GM12878 (cell line): ENCODE measurements at regions not wholly inside any gene's neighbourhood (a gene's known extent, or its start where the extent isn't known, plus 50 kb on each side); places are given as distances from the start of the nearest gene placed in this dataset.

Experiments
- BCLAF1 ChIP-seq: fragments of 450-650 bp; IDR thresholded peaks from 2 replicates; pipeline ENCODE4 v1.6.1; 2017; ENCODE audit warnings: antibody characterized with exemption, mild to moderate bottlenecking, moderate library complexity
- RCOR1 ChIP-seq: conservative IDR thresholded peaks from 2 replicates; pipeline ENCODE4 v1.6.1; 2012; ENCODE audit warnings: low read depth, low read length, improper control_type of control experiment
- SUPT20H ChIP-seq: IDR thresholded peaks from 2 replicates; pipeline ENCODE4 v1.6.1; 2011; ENCODE audit warnings: low read depth, mild to moderate bottlenecking, low read length, moderate library complexity, borderline replicate concordance; ENCODE audit not compliant: control insufficient read depth
- ZBTB40 ChIP-seq: fragments of 450-650 bp; IDR thresholded peaks from 2 replicates; pipeline ENCODE4 v1.6.1; 2016; ENCODE audit warnings: mild to moderate bottlenecking, moderate library complexity, borderline replicate concordance
- TF ChIP-seq, protein P1 (sequence below): fragments of 450-650 bp; IDR thresholded peaks from 2 replicates; pipeline ENCODE4 v1.6.1; 2016; ENCODE audit warnings: mild to moderate bottlenecking

DNA sequence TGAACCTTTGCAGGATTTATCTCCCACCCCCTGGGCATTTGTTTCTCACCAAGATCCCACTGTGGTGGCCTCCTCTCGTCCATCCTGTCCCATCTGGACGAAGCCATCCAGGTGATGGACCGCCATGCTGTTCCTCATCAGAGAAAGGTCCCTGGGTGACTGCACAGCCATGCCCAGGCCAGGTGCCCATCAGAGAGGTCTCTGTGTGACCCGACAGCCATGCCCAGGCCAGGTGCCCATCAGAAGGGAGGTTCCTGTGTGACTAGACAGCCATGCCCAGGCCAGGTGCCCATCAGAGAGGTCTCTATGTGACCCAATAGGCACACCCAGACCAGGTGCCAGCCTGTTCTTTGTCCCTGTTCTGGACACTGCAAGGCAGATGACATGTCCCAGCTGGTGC lies 360.9 kb upstream of the SALL3 start (continued):
- TF ChIP-seq BCLAF1 (no peak), SUPT20H (no peak), RCOR1 (no peak), ZBTB40 (no peak)
- TF ChIP-seq, protein P1, sequence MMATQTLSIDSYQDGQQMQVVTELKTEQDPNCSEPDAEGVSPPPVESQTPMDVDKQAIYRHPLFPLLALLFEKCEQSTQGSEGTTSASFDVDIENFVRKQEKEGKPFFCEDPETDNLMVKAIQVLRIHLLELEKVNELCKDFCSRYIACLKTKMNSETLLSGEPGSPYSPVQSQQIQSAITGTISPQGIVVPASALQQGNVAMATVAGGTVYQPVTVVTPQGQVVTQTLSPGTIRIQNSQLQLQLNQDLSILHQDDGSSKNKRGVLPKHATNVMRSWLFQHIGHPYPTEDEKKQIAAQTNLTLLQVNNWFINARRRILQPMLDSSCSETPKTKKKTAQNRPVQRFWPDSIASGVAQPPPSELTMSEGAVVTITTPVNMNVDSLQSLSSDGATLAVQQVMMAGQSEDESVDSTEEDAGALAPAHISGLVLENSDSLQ = no peak
- TF ChIP-seq, all 136 proteins: peak for 0
